ENCODE measurements at regions not wholly inside any gene's neighbourhood (a gene's known extent, or its start where the extent isn't known, plus 50 kb on each side); places are given as distances from the start of the nearest gene placed in this dataset.

GRCh38 chr4:67198727-67199126 is 346.6 kb downstream of the CENPC start:
- TF ChIP-seq CTCF (IDR thresholded peaks at IDR 0.05): no peak
- TF ChIP-seq POLR2AphosphoS5 (IDR thresholded peaks at IDR 0.05): no peak
- TF ChIP-seq POLR2A (IDR thresholded peaks at IDR 0.05): no peak
- TF ChIP-seq EP300 (IDR thresholded peaks at IDR 0.05): no peak
